Naive B cell (primary cell): ENCODE measurements at regions not wholly inside any gene's neighbourhood (a gene's known extent, or its start where the extent isn't known, plus 50 kb on each side); places are given as distances from the start of the nearest gene placed in this dataset.
A peak's percentile ranks its signal among the peaks of the same experiment; 100 is the strongest.

Source experiments
- ATAC-seq, 2 donors: fragments of 150-1000 bp; cut with Tn5 transposase; 2 replicates each; pipeline ENCODE4 v1.10.0; 2021; ENCODE audit warnings: low read depth in 2 of 2, mild to moderate bottlenecking in 2 of 2, moderate library complexity in 2 of 2
- DNase-seq: peaks from one replicate; pipeline ENCODE4 v3.0.0; 2022
- H3K27ac Mint-ChIP-seq, 6 donors: one replicate each; pipeline ENCODE4 v1.8.0; 2020 to 2022; ENCODE audit warnings: mild to moderate bottlenecking in 6 of 6, mixed read lengths in 6 of 6, moderate library complexity in 5 of 6, inconsistent platforms in 2 of 6
- H3K27me3 Mint-ChIP-seq, 3 donors: one replicate each; pipeline ENCODE4 v1.8.0; 2021 to 2022; ENCODE audit warnings: mixed read lengths in 3 of 3, mild to moderate bottlenecking in 1 of 3
- H3K36me3 Mint-ChIP-seq, 2 donors: one replicate each; pipeline ENCODE4 v1.8.0; 2020 to 2022; ENCODE audit warnings: mixed read lengths in 2 of 2, inconsistent platforms in 1 of 2, mild to moderate bottlenecking in 1 of 2
- H3K4me1 Mint-ChIP-seq, 3 donors: one replicate each; pipeline ENCODE4 v1.8.0; 2020 to 2022; ENCODE audit warnings: mixed read lengths in 3 of 3, inconsistent platforms in 1 of 3, mild to moderate bottlenecking in 1 of 3, moderate library complexity in 1 of 3
- H3K4me3 Mint-ChIP-seq, 8 donors: one replicate each; pipeline ENCODE4 v1.8.0; 2020 to 2022; ENCODE audit warnings: mild to moderate bottlenecking in 8 of 8, mixed read lengths in 8 of 8, moderate library complexity in 8 of 8, inconsistent platforms in 2 of 8
- H3K9me3 Mint-ChIP-seq, 7 donors: one replicate each; pipeline ENCODE4 v1.8.0; 2020 to 2022; ENCODE audit warnings: mixed read lengths in 7 of 7, mild to moderate bottlenecking in 5 of 7, inconsistent platforms in 2 of 7, moderate library complexity in 1 of 7

GRCh38 chr18:29465526-29465925, 1288.6 kb upstream of the CDH2 start:
- Mint-ChIP-seq H3K36me3 (no peaks in the 10 kb centered on the region), H3K4me3 (no peak overlapping the region), H3K4me1 (no peaks in the 10 kb centered on the region), H3K9me3 (peaks cover 0 to 7% (median 1%) of the 10 kb centered on the region in 7 donors), H3K27ac (no peak overlapping the region), H3K27me3 (no peaks in the 10 kb centered on the region)
- no peak for DNase-seq
- ATAC-seq = no peak

DNA sequence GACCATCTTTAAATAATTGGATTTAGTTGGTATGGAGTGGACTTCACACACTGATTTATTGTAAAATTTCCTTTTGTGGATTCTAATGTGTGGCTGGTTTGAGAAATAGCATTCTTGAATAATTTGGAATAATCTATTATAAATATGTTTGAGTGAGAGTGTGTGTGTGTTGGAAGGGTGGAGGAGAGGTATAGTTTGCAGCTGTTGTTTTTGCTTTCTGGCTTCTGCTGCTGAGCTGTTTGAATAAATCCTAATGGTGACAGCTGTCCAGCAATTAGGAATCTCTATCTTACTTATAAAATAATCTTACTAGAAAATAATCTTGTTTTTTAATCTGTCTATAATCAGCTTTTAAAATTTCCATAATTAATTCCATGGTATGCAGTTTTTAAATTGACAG, 1283.0 kb upstream of the CDH2 start:
- ATAC-seq = no peak
- peaks cover 0 to 14% (median 0%) of the 10 kb centered on the region in 7 donors for H3K9me3 Mint-ChIP-seq

GRCh38 chr18:29457316-29457889, 1280.5 kb upstream of the CDH2 start:
- Mint-ChIP-seq H3K9me3 (peaks cover 0 to 14% (median 3%) of the 10 kb centered on the region in 7 donors), H3K4me3 (no peak overlapping the region), H3K27me3 (no peaks in the 10 kb centered on the region), H3K27ac (no peak overlapping the region), H3K4me1 (no peaks in the 10 kb centered on the region), H3K36me3 (no peaks in the 10 kb centered on the region)
- DNase-seq = no peak
- no peak for ATAC-seq

More for the DNA sequence above, 1283.0 kb upstream of the CDH2 start:
- Mint-ChIP-seq H3K27me3 (no peaks in the 10 kb centered on the region), H3K4me1 (no peaks in the 10 kb centered on the region), H3K36me3 (no peaks in the 10 kb centered on the region), H3K4me3 (no peak overlapping the region), H3K27ac (no peak overlapping the region)
- no peak for DNase-seq

GRCh38 chr18:29449424-29449823, 1272.5 kb upstream of the CDH2 start:
- H3K36me3 Mint-ChIP-seq = no peaks in the 10 kb centered on the region
- no peaks in the 10 kb centered on the region for H3K4me1 Mint-ChIP-seq
- no peak overlapping the region for H3K4me3 Mint-ChIP-seq
- ATAC-seq = no peak
- DNase-seq = no peak
- no peaks in the 10 kb centered on the region for H3K27me3 Mint-ChIP-seq
- peaks cover 0 to 8% (median 0%) of the 10 kb centered on the region in 7 donors for H3K9me3 Mint-ChIP-seq
- peak overlapping the region in 1 of 6 donors; percentile 56 for H3K27ac Mint-ChIP-seq

DNA sequence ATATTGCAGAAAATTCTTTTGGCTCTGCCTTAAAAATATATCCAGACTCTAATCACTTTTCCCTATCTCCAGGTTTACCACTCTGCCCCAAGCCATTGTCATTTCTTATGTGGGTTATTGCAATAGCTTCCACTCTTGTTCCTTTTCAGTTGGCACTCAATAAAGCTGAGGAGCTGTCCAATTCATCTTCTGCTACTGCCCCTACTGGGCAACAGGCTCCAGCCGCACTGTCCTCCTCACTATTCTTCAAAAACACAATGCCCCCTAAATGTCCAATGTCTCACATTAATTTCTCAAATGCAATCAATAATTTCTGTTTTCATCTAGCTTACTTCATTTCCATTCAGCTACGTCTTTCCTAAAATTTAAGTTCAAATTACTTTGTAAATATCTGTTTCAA, 1262.5 kb upstream of the CDH2 start:
- no peaks in the 10 kb centered on the region for H3K4me1 Mint-ChIP-seq
- H3K4me3 Mint-ChIP-seq = no peak overlapping the region
- DNase-seq (no peak), ATAC-seq (no peak)
- no peaks in the 10 kb centered on the region for H3K36me3 Mint-ChIP-seq
- no peaks in the 10 kb centered on the region for H3K27me3 Mint-ChIP-seq
- no peak overlapping the region for H3K27ac Mint-ChIP-seq
- peaks cover 0 to 20% (median 8%) of the 10 kb centered on the region in 7 donors for H3K9me3 Mint-ChIP-seq

DNA sequence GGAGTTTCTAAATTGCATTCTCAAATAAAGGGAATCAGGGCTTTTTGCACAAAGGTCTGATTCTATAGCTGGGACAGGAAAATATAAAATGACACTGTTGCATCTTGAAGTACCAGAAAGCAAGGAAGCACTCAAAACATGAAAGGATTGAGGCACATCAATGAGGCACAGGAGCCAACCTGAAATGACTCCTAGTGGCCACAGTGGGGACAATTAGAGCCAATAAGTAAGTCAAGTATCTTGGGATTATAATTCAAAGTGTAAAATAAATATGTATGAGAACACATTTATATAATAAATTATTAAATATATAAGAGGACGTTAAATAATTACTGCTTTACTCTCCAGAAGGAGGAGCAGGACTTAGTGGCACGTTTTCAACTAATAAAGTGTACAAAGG, 1259.5 kb upstream of the CDH2 start:
- no peak for DNase-seq
- ATAC-seq = no peak
- H3K9me3 Mint-ChIP-seq = peaks cover 0 to 26% (median 8%) of the 10 kb centered on the region in 7 donors
- no peaks in the 10 kb centered on the region for H3K36me3 Mint-ChIP-seq
- no peaks in the 10 kb centered on the region for H3K27me3 Mint-ChIP-seq
- no peak overlapping the region for H3K27ac Mint-ChIP-seq
- H3K4me3 Mint-ChIP-seq = no peak overlapping the region
- no peaks in the 10 kb centered on the region for H3K4me1 Mint-ChIP-seq

- DNase-seq (no peak), ATAC-seq (no peak)
- Mint-ChIP-seq H3K36me3 (no peaks in the 10 kb centered on the region), H3K4me3 (no peak overlapping the region), H3K27ac (no peak overlapping the region), H3K9me3 (peaks cover 4 to 23% (median 8%) of the 10 kb centered on the region in 7 donors), H3K27me3 (no peaks in the 10 kb centered on the region), H3K4me1 (no peaks in the 10 kb centered on the region)
Observed at GRCh38 chr18:29434650-29435049, 1257.7 kb upstream of the CDH2 start.

- Mint-ChIP-seq H3K27ac (no peak overlapping the region), H3K9me3 (peaks cover 4 to 22% (median 10%) of the 10 kb centered on the region in 7 donors), H3K4me3 (no peak overlapping the region), H3K27me3 (no peaks in the 10 kb centered on the region), H3K4me1 (no peaks in the 10 kb centered on the region), H3K36me3 (no peaks in the 10 kb centered on the region)
- no peak for ATAC-seq
- DNase-seq = no peak
Observed at GRCh38 chr18:29430416-29430815, 1253.5 kb upstream of the CDH2 start.

GRCh38 chr18:29418136-29418535, 1241.2 kb upstream of the CDH2 start:
- no peaks in the 10 kb centered on the region for H3K36me3 Mint-ChIP-seq
- H3K4me3 Mint-ChIP-seq = no peak overlapping the region
- DNase-seq (no peak), ATAC-seq (no peak)
- no peaks in the 10 kb centered on the region for H3K27me3 Mint-ChIP-seq
- H3K4me1 Mint-ChIP-seq = no peaks in the 10 kb centered on the region
- H3K27ac Mint-ChIP-seq = no peak overlapping the region
- H3K9me3 Mint-ChIP-seq = peaks cover 6 to 27% (median 14%) of the 10 kb centered on the region in 7 donors

DNA sequence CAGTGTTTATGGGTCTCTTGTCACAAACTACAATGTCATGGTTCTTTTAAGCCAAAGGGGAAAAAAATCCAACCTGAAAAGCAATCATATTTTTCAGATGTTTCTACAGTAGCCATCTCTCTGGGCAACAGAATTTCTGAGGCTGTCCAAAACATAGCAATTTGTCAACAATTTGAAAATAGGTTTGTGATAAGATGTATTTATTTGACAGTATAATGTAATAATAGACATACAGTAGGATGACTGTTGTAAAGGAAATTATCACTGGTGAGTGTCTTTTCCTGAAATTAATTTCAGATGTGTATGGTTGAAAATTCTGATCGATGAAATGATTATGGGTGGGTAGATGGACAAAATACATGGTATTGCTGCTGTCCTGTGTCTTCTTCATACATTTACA, 1230.1 kb upstream of the CDH2 start:
- Mint-ChIP-seq H3K4me3 (no peak overlapping the region), H3K36me3 (no peaks in the 10 kb centered on the region), H3K27ac (no peak overlapping the region), H3K4me1 (no peaks in the 10 kb centered on the region), H3K27me3 (no peaks in the 10 kb centered on the region), H3K9me3 (peaks cover 0 to 7% (median 0%) of the 10 kb centered on the region in 7 donors)
- ATAC-seq (no peak), DNase-seq (no peak)

DNA sequence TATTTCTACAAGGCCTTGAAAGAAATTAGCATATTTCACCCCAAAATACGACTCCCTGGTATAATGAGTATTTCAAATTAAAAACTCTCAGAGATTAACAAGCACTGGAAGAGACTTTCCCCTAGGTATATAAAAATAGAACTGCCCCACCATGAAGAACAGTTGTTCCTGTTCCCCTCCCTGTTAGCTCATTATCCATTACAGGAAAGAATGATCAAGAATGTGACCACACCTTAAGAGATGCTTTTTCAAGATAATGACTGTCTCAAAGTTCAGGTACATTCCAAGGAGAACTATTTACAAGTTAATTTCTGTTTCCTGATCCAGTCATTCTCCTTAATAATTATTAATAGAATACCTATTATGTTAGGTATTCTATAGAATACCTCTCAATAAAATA, 1220.6 kb upstream of the CDH2 start:
- peaks cover 1 to 21% (median 10%) of the 10 kb centered on the region in 7 donors for H3K9me3 Mint-ChIP-seq
- H3K27me3 Mint-ChIP-seq = no peaks in the 10 kb centered on the region
- H3K4me3 Mint-ChIP-seq = no peak overlapping the region
- no peaks in the 10 kb centered on the region for H3K36me3 Mint-ChIP-seq
- no peak overlapping the region for H3K27ac Mint-ChIP-seq
- H3K4me1 Mint-ChIP-seq = no peaks in the 10 kb centered on the region
- no peak for DNase-seq
- ATAC-seq = no peak

DNA sequence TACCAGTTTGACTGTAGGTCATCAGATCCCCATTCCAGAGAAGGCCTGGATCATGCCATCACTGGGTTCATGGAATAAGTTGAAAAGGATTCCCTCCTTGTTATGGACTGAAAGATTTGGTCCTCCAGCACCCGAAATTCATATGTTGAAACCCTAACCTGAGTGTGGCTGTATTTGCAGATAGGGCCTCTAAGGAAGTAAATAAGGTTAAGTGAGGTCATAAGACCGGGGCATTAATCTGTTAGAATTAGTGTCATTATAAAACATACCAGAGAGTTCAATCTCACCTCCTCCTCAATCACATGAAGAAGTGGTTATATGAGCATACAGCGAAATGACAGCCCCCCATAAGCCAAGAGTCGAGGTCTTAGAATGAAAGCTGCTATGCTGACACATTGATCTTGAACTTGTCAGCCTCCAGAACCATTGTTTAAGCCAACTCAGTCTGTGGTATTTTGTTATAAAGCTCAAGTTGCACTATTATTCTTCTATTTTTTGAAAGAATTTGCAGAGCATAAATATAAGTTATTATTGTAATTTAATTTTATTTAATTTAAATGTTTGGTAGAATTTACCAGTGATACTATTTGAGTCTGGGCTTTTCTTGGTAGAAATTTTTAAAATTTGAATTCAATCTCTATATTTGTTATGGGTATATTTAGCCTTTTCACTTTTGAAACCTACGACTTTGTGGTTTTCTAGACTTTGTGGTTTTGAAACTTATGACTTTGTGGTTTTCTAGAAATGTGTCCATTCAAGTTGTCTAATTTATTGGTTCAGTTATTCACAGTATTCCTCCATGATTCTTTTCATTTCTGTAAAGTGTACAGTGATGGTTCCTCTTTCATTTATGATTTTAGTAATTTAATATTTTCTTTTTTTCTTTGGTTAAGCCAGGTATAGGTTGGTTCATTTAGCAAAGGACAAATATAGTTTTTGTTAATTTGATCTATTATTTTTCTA, 1206.7 kb upstream of the CDH2 start:
- Mint-ChIP-seq H3K9me3 (peaks cover 0 to 7% (median 0%) of the 10 kb centered on the region in 7 donors), H3K27me3 (no peaks in the 10 kb centered on the region), H3K36me3 (no peaks in the 10 kb centered on the region), H3K4me3 (no peak overlapping the region), H3K4me1 (peaks cover 0 to 6% (median 0%) of the 10 kb centered on the region in 3 donors), H3K27ac (no peak overlapping the region)
- no peak for DNase-seq
- ATAC-seq = no peak

GRCh38 chr18:29378651-29379136, 1201.8 kb upstream of the CDH2 start:
- no peaks in the 10 kb centered on the region for H3K36me3 Mint-ChIP-seq
- no peaks in the 10 kb centered on the region for H3K27me3 Mint-ChIP-seq
- H3K27ac Mint-ChIP-seq = no peak overlapping the region
- ATAC-seq (no peak), DNase-seq (no peak)
- no peak overlapping the region for H3K4me3 Mint-ChIP-seq
- H3K4me1 Mint-ChIP-seq = no peaks in the 10 kb centered on the region
- H3K9me3 Mint-ChIP-seq = peaks cover 0 to 5% (median 0%) of the 10 kb centered on the region in 7 donors

GRCh38 chr18:29377346-29377745, 1200.4 kb upstream of the CDH2 start:
- no peaks in the 10 kb centered on the region for H3K27me3 Mint-ChIP-seq
- no peak for ATAC-seq
- no peak for DNase-seq

More at GRCh38 chr18:29377346-29377745, 1200.4 kb upstream of the CDH2 start:
- H3K9me3 Mint-ChIP-seq = peaks cover 0 to 13% (median 5%) of the 10 kb centered on the region in 7 donors
- H3K4me1 Mint-ChIP-seq = no peaks in the 10 kb centered on the region
- no peak overlapping the region for H3K4me3 Mint-ChIP-seq
- no peaks in the 10 kb centered on the region for H3K36me3 Mint-ChIP-seq
- no peak overlapping the region for H3K27ac Mint-ChIP-seq
